HG02870 (cell line): ENCODE measurements at regions not wholly inside any gene's neighbourhood (a gene's known extent, or its start where the extent isn't known, plus 50 kb on each side); places are given as distances from the start of the nearest gene placed in this dataset.
"Not testable (repeated sequence)": the region's sequence is repeated elsewhere in the genome, so short reads cannot be mapped to it uniquely, and the experiment has no call there.

Source experiments
- ATAC-seq: cut with Tn5 transposase; IDR thresholded peaks from one replicate; pipeline ENCODE4 v1.9.1; 2021; ENCODE audit warnings: mild to moderate bottlenecking, moderate library complexity; ENCODE audit not compliant: unreplicated experiment

DNA sequence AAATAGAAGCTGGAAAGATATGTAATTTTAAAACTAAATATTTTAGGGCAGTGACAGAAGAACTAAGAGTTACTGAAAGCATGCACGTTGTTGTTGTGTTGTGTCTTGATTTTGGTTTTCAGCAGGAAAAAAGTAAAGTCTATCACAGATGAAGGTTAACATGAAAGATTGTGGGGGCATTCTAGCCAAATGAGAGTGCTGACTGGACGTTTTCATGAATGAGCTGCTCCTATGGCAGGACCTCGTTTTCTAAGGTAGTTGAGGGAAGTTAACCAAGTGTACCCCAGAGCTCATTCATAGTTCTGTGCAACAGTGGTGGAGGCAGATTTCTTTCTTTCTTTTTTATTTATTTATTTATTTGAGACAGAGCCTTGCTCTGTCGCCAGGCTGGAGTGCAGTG is 194.6 kb upstream of the IRS2 start:
- ATAC-seq, result no peak

GRCh38 chr13:109979676-109980075 is 193.3 kb upstream of the IRS2 start:
- ATAC-seq, result not testable (repeated sequence)

GRCh38 chr13:109979228-109979627 is 192.8 kb upstream of the IRS2 start:
- ATAC-seq, result no peak

DNA sequence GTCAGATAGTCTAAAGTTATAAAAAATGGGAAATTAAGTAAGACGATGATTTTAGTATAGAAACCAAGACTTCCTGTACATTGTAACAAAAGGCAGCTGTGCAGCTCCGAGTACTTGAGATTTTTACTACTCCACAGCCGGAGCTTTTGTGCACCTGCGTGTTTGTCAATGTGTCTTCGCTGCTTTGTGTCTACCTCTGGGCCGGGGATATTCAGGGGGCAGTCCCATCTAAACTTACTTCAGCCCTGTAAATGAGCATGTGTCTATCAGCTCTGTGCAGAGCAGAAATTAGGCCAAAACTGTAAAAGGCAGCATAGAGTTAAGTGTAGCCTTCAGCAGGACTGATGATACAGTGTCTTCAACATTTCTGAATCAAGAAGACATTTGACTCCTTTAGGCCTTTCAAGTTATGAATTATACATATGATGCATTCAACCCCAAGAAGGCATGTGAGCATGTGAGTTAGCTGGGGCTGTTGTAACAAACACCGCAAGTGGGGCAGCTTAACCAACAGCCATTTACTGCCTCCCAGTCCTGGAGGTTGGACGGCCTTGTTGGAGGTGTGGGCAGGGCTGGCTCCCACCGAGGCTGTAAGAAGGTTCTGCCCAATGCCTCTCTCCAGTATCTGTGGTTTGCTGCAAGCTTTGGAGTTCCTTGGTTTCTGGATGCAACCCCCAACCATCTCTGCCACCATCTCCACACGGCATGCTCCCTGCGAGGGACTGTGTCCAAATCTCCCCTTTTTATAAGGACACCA is 191.0 kb upstream of the IRS2 start:
- no peak for ATAC-seq

DNA sequence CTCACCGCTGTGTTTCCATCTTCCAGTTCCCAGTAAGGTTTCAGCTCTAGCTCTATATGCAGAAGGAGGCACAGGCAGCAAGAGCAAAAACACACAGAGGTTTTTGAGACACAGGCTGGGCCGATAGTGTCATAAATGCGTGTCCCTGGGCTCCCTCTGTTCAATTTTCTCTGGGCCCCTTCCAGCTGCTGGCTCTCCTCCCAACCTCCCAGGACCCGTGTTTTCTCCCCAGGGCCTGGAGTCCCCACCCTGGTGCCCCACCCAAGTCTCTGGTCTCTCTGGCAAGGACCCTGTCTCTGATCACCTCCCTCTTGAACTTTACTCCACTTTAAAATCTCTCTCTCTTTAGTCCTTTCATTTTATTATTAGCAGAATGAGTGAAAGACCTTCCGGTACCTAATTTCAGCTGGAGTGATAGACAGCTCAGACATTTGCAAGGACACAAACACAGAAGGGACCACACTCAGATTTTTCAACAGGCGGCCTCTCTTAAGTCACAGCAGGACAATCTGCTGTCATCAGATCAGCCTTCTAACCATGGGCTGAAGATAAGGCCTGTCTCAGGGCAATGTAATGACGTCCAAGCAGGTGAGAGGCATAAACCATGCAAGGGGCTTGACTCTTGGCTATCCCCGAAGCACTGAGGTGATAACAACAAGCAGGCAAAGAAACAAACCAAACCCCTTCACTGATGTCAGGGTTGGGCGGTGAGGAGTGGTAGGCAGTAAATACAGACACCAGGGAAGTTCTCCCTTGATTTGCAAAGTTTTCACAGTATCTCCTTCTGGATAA is 190.0 kb upstream of the IRS2 start:
- ATAC-seq, result no peak

- ATAC-seq, result no peak
These were observed 188.0 kb upstream of the IRS2 start for GRCh38 chr13:109974354-109974753.

- no peak for ATAC-seq
These were observed 186.9 kb upstream of the IRS2 start for GRCh38 chr13:109973279-109973678.

DNA sequence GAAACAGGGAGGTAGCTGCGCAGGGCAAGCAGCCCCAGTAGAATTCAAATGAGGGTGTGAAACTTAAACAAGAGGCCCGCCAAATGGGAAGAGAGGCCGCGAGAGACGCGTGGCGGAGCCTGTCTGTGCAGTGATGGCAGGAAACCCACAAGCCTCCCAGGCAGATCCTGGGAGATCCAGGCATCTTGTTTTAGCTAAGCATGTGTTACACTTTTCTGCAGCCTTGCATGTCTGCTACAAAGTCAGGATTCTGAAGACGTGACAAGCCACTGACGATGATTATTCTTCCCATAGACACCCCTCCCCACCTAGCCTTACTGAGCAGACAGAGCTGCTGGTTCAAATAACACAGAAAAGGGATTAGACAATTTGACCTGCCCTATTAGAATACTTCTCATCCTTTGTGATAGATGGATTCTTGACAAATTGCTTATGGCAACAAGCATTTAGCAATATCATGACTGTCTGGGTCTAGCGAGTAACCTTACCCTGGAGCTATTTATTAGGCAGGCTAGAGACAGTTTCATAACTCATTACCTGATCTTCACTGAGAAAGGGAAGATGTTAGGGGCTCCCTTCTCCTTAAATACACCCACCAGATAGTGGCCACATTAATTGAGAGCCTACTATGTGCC is 185.2 kb upstream of the IRS2 start:
- ATAC-seq, result no peak

GRCh38 chr13:109971006-109971405 is 184.6 kb upstream of the IRS2 start:
- ATAC-seq, result no peak

GRCh38 chr13:109968876-109969577 is 182.6 kb upstream of the IRS2 start:
- no peak for ATAC-seq

DNA sequence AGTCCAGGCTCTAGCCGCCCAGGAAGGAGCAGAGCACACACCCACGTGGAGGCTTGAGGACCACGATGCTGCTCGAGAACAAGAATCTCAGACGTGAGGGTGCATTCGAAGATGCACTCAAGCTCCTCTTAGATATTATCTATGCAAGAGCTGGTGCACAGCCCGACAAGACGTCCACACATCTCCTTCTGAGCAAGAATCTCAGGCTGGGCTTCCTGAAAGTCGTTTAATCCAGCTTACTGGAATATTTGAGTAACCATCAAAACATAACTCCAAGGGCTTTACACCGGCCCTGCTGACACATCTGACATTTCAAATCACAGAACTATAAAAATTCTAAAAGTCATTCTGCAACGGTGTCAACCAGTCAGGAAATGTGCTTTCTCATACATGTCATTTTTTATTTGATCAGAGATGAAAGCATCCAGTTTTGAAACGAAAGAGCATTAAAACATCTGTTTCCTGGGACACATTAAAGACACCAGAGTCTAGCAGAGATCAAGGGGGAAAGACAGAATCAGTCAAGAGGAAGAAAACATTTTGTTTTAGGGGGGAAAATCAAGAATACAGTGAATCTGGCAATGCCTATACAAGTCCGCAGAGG is 177.7 kb upstream of the IRS2 start:
- ATAC-seq, result no peak

DNA sequence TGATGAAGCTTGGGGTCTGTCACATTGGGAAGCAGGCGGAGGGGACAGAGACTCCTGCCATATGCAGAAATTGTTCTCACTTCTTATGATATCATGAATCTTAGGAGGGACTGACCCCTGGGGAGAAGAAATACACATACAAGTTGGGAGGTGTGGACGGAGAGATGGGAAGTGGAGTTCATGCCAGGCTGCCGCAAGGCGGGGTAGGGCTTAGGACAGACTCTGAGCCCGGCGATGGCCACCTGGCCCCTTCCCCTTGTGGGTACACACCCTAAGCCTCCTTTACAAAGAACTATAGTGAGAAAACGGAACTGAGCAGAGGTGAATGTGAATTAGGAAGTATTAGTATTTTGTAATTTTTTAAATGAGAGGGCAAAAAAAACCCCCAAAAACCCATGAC is 177.0 kb upstream of the IRS2 start:
- ATAC-seq, result no peak

GRCh38 chr13:109959903-109960302 is 173.5 kb upstream of the IRS2 start:
- no peak for ATAC-seq

GRCh38 chr13:109957875-109958274 is 171.5 kb upstream of the IRS2 start:
- ATAC-seq, result no peak

DNA sequence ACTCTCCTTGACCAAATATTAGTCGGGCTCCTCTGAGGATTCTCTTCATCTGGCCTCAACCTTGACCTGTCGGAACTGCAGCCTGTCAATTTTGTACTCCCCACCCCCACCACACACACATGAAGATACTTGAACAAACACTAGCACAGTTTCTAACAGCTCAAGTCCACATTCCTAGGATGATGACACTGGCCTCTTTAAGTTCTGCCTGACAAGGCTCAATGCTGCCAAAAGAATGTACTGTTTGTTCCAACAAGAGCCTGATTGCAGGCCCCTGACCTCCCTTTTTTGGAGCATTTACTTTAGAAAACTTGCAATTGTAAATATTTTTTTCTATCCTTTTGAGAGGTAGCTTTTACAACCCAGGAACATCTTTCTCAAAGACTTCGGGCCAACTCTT is 169.2 kb upstream of the IRS2 start:
- ATAC-seq, result no peak

DNA sequence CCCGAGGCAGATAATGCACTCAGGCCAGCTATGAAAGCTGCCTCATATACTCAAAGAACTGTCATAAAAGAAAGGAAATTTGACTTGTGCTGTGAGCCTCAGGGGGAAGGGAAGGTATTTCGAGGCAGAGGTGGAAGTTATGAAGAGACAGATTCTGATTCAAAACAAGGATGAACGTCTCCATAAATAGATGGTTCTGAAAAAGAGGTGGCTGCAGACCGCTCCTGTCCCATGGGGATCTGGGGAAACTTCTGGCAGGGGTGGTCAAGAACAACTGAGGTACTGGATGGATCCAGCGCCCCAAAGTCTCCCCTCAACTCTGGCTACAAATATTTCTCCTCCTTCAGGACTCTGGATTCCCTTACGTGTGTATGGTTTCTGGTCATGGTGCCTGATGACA is 168.1 kb upstream of the IRS2 start:
- ATAC-seq, result no peak

GRCh38 chr13:109951491-109951890 is 165.1 kb upstream of the IRS2 start:
- ATAC-seq, result no peak

GRCh38 chr13:109949397-109949796 is 163.0 kb upstream of the IRS2 start:
- no peak for ATAC-seq

DNA sequence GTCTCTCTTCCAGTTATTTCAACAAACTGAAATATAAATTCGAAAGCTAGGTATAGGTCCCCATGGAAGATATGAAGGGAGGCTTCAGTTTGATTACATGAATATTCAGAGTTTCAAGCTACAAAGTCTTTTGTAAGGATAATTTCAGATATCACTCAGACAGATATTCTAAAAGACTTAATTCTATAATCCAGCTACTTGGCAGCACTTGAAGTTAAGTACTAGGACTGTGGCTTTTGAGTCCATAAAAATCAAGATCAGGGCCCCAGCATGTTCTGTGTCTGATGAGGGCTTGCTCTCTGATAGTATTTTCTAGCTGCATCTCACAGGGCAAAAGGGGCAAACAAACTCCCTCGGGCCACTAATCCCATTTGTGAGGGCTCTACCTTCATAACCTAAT is 160.6 kb upstream of the IRS2 start:
- ATAC-seq, result no peak

DNA sequence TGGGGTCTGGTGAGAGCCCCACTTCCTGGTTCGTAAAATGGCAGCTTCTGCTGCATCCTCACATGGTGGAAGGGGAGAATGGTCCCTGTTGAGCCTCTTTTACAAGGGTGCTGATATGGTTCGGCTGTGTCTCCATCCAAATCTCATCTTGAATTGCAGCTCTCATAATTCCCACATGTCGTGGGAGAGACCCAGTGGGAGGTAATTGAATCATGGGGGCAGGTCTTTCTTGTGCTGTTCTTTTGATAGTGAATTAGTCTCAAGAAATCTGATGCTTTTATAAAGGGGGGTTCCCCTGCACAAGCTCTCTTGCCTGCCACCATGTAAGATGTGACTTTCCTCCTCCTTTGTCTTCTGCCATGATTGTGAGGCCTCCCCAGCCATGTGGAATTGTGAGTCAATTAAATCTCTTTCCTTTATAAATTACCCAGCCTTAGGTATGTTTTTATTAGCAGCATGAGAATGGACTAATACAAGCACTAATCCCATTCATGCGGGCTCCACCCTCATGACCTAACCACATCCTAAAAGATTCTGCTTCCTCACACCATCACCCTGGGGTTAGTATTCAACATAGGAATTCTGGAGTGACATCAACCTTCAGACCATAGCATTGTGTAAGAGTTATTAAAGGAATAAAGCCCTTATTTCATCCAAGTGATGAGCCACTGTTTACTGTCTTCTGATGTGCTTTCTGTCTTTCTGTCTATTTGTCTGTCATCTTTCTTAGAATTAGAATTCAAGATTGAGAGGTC is 159.0 kb upstream of the IRS2 start:
- ATAC-seq, result no peak
